ENCODE measurements at regions not wholly inside any gene's neighbourhood (a gene's known extent, or its start where the extent isn't known, plus 50 kb on each side); places are given as distances from the start of the nearest gene placed in this dataset.

DNA sequence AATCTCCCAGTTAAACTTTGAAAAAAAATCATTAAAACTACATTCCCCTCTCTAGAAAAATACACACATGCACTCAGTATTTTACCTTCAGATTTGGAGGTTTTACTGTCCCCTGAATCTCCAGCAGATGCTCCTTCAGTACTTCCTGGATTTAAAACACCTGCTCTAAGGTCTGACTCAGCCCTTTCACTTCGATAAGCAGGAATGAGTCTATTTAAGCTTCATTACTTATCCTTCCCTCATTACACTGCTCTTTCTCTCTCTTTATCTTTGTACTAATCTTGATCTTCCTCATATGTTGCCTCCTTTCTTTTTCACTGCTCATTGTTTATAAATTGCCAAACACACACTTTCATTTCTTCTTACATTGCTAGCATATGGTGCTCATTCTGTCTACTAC is 443.9 kb downstream of the DIPK2A start:
- no peak overlapping the region for H3K4me3 Mint-ChIP-seq
- H3K27ac Mint-ChIP-seq: no peak overlapping the region

DNA sequence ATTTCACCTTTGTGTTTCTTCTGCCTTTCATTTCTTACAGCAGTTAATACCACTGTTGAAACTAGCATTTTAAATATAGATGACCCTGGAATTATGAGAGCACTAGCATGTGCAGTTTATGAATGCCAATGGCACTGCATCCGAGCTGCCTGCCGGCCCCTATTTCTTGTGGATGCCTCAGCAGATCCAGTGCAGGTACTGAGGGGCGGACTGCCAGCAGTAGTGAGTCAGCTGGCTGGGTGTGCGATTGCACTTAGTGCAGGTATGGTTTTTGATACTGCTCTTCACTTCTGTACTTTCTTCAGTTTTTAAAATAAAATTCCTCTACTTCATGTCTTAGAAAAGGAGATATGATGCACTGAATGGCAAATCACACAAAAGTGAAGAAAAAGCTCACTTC is 453.0 kb downstream of the DIPK2A start:
- H3K36me3 Mint-ChIP-seq: no peaks in the 10 kb centered on the region
- H3K27me3 Mint-ChIP-seq: peaks cover 6% of the 10 kb centered on the region
- H3K9me3 Mint-ChIP-seq: no peaks in the 10 kb centered on the region
- H3K4me3 Mint-ChIP-seq: no peak overlapping the region
- H3K27ac Mint-ChIP-seq: no peak overlapping the region
- no peak for DNase-seq
- no peaks in the 10 kb centered on the region for H3K4me1 Mint-ChIP-seq

More for the DNA sequence above, 443.9 kb downstream of the DIPK2A start:
- Mint-ChIP-seq H3K9me3 (no peaks in the 10 kb centered on the region), H3K27me3 (peaks cover 4% of the 10 kb centered on the region), H3K36me3 (no peaks in the 10 kb centered on the region), H3K4me1 (no peaks in the 10 kb centered on the region)
- DNase-seq: no peak

DNA sequence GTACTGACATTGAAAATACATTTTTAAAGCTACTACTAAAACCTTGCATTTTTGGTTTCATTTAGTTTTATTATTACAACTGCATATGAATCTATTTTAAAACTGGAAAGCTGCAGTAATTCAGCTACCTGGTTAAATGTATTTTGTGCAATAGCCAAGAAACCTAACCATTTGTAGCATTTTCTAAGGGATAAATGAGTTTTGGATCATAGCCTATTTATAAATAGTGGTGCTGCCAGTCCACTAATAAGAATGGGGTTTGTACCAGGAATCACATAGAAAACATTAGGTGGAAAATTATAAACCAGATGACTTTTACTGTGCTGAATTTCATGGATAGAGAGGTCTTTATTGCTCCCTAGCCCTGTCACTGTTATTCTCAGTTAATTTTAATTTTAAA is 454.7 kb downstream of the DIPK2A start:
- no peak overlapping the region for H3K4me3 Mint-ChIP-seq
- no peaks in the 10 kb centered on the region for H3K36me3 Mint-ChIP-seq
- no peaks in the 10 kb centered on the region for H3K9me3 Mint-ChIP-seq
- H3K27ac Mint-ChIP-seq: no peak overlapping the region
- H3K27me3 Mint-ChIP-seq: peaks cover 6% of the 10 kb centered on the region
- no peaks in the 10 kb centered on the region for H3K4me1 Mint-ChIP-seq
- no peak for DNase-seq

DNA sequence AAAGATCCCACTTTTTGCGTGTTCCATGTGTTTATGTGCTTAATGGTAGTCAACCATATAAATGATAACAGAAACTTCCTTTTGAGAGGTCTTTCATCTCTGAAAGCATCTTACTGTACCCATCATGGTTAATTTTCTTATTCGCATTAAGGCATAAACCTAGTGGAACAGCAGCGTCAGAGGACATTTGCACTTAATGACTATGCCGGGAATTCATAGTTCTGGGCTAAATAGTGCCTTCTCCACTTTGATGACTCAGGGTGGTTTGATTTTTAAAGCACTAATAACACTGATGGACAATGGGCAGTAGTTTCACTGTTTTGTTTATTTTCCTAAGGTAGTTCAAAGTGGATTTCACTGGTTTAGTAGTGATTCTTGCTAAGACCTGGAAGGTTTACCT is 455.3 kb downstream of the DIPK2A start:
- H3K4me3 Mint-ChIP-seq: no peak overlapping the region
- H3K27ac Mint-ChIP-seq: no peak overlapping the region
- peaks cover 6% of the 10 kb centered on the region for H3K27me3 Mint-ChIP-seq
- H3K9me3 Mint-ChIP-seq: no peaks in the 10 kb centered on the region
- no peaks in the 10 kb centered on the region for H3K36me3 Mint-ChIP-seq
- no peaks in the 10 kb centered on the region for H3K4me1 Mint-ChIP-seq
- DNase-seq: no peak

DNA sequence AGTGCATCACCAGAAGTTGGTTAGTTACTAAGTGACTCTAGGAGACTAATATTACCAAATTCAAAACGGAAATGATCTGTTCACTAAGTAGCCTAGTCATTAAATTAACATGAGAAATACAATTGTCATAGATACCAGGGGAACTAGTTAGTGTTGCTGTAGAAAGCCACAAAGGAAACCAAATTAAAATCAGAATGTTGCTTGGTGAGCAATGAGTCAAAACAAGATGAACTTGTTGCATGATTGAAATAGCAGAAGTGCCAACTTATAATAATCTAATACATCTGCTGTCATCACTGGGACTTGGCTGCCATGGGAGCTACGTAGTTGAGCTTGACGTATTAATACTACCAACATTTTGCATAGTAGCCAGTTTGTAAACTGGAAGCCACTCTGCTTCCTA is 458.1 kb downstream of the DIPK2A start:
- H3K27ac Mint-ChIP-seq: no peak overlapping the region
- H3K36me3 Mint-ChIP-seq: no peaks in the 10 kb centered on the region
- H3K4me3 Mint-ChIP-seq: no peak overlapping the region
- H3K9me3 Mint-ChIP-seq: no peaks in the 10 kb centered on the region
- H3K4me1 Mint-ChIP-seq: no peaks in the 10 kb centered on the region
- peaks cover 3% of the 10 kb centered on the region for H3K27me3 Mint-ChIP-seq
- no peak for DNase-seq

DNA sequence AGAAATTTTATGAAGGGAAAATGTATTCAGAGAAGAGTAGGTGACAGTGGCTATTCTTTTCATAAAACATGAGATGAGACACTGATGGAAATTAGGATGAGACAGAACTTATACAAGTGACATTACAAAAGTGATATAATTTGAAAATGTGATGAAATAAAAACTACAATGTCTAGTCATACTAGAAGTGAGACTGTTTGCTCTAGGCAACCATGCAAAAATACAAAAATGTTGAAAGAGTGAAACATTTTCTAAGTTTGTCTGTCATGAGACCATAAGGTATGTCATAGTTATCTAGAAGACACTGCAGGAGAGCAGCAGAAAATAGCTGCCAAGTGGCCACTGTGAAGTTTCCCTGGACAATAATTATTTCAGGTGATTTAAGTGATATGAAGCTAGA is 459.5 kb downstream of the DIPK2A start:
- H3K9me3 Mint-ChIP-seq: no peaks in the 10 kb centered on the region
- no peak overlapping the region for H3K27ac Mint-ChIP-seq
- no peaks in the 10 kb centered on the region for H3K36me3 Mint-ChIP-seq
- H3K27me3 Mint-ChIP-seq: peaks cover 3% of the 10 kb centered on the region
- no peaks in the 10 kb centered on the region for H3K4me1 Mint-ChIP-seq
- no peak for DNase-seq
- no peak overlapping the region for H3K4me3 Mint-ChIP-seq

DNA sequence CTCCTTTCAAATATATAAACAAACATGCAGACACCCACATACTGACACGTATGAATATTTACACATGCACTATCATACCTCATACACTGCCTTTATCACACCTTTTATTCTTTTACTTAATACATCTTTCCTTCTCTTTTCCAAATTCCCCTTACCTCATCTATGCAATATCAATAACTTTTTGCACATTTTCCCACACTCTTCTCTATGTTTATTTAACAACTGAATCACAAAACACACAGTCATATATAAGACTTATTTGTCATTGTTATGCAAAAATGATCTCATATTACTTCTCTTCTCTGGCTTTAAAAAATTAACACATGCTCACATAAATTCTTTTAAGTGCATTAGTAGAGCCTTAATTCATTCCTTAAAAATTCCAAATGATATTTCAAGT is 461.4 kb downstream of the DIPK2A start:
- Mint-ChIP-seq H3K36me3 (no peaks in the 10 kb centered on the region), H3K4me3 (no peak overlapping the region), H3K27ac (no peak overlapping the region), H3K4me1 (no peaks in the 10 kb centered on the region), H3K9me3 (no peaks in the 10 kb centered on the region), H3K27me3 (no peaks in the 10 kb centered on the region)
- DNase-seq: no peak

DNA sequence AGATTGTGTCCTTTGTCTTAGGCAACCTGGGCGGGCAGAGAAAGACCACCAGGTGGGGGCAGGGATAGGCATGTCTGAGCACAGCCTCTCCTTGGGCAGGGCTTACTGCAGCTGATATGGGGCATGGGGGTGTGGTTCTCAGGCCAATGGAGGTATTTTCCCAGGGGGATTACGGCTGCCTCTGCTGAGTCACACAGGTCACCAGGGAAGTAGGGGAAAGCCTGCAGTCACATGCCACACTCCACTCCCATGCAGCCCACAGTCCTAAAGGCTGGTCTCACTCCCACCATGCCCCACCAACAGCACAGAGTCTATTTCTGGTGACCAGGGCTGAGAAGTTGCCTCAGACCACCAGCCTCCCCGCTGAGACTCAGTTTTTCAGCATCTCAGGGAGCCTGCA is 466.4 kb downstream of the DIPK2A start:
- H3K4me3 Mint-ChIP-seq: no peak overlapping the region
- no peaks in the 10 kb centered on the region for H3K27me3 Mint-ChIP-seq
- no peaks in the 10 kb centered on the region for H3K36me3 Mint-ChIP-seq
- H3K27ac Mint-ChIP-seq: no peak overlapping the region
- H3K9me3 Mint-ChIP-seq: no peaks in the 10 kb centered on the region
- no peaks in the 10 kb centered on the region for H3K4me1 Mint-ChIP-seq
- DNase-seq: no peak

DNA sequence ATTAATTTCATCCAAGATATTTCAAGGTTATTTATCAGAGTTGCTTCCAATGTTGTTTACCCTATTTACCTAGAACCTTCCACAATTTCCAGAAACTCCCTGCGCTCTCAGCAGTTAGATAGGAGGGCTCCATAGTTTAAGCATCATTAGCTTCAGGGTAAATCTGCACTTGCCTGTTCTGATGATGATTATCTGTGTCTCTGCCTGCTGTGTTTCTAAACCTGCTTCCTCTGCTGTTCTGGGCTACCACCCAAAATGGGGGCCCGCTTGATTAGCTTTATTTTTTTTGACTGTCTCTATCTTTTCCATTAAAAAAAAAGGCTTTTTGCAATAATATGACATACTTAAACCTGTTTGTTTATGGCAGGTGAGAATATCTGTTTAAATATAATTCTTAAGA is 472.4 kb downstream of the DIPK2A start:
- H3K27ac Mint-ChIP-seq: no peak overlapping the region
- H3K4me1 Mint-ChIP-seq: no peaks in the 10 kb centered on the region
- H3K27me3 Mint-ChIP-seq: no peaks in the 10 kb centered on the region
- H3K9me3 Mint-ChIP-seq: no peaks in the 10 kb centered on the region
- DNase-seq: no peak
- no peak overlapping the region for H3K4me3 Mint-ChIP-seq
- H3K36me3 Mint-ChIP-seq: no peaks in the 10 kb centered on the region

DNA sequence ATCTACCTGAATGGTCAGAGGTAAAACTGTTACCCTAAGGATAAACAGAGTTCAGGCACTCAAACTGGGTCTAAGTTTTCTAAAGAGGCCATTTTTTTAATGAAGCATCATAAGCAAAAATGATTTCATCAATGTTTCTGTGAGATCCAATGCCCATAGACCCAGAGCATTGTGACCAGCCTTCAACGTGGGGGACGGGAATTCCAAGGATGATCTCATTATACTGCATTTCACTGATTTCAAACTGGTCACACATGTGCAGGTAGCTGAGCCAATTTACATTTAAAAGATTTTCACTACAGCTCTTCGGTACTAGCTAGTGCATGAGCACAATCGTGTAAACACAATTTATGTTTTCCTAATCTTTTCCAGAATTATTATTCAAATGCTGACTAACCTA is 472.9 kb downstream of the DIPK2A start:
- Mint-ChIP-seq H3K4me3 (no peak overlapping the region), H3K4me1 (no peaks in the 10 kb centered on the region), H3K27ac (no peak overlapping the region), H3K27me3 (no peaks in the 10 kb centered on the region), H3K9me3 (no peaks in the 10 kb centered on the region), H3K36me3 (no peaks in the 10 kb centered on the region)
- no peak for DNase-seq

DNA sequence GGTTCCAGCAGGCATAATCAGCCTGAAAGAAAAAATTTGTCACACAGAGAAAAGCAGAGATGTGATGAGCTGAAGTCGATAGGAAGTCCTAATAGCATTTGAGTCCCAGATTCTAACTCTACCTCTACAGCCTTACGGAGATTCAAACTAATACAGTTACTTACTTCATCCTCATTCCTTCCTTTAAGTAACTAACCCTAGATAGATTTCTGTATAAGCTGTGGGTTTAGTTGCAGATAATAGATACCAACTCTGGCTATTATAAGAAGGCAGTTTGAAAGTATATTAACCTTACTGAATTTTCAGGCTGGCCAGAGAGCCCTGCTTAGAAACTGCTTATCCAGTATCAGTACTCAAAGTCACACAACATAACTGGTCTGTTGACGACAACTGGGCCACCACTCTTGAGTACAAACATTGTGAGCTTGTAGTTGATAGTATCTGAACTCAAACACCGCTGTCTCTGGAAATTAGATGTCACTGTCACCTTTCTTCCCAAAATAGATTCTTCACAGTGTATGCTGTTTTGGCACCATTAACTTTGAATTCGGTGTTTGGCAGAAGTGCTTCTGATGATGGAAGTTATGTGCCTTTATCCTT is 484.3 kb downstream of the DIPK2A start:
- no peaks in the 10 kb centered on the region for H3K36me3 Mint-ChIP-seq

DNA sequence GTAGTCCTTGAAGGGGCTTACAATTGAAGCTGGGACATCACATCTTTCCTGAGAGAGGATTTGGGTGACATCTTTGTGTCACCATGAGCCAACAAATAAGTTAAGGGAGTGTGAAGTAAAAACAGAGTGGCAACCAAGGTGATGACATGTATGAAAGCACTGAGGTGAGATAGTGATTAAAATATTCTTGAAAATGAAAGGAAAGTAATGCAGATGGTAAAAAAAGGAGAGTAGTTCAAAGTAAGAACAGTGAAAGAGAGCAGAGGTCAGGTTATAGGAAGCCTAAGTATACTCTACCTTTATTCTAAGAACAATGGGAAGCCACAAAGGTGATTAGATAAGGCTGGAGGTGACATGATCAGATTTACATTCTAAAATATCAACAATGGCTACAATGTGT is 486.1 kb downstream of the DIPK2A start:
- Mint-ChIP-seq H3K4me3 (no peak overlapping the region), H3K9me3 (no peaks in the 10 kb centered on the region), H3K4me1 (peaks cover 2% of the 10 kb centered on the region), H3K27ac (no peak overlapping the region), H3K27me3 (peaks cover 8% of the 10 kb centered on the region), H3K36me3 (no peaks in the 10 kb centered on the region)
- DNase-seq: no peak

More for the DNA sequence above, 484.3 kb downstream of the DIPK2A start:
- H3K27ac Mint-ChIP-seq: no peak overlapping the region
- peaks cover 2% of the 10 kb centered on the region for H3K4me1 Mint-ChIP-seq
- no peak overlapping the region for H3K4me3 Mint-ChIP-seq
- no peaks in the 10 kb centered on the region for H3K9me3 Mint-ChIP-seq
- DNase-seq: no peak
- H3K27me3 Mint-ChIP-seq: peaks cover 8% of the 10 kb centered on the region

DNA sequence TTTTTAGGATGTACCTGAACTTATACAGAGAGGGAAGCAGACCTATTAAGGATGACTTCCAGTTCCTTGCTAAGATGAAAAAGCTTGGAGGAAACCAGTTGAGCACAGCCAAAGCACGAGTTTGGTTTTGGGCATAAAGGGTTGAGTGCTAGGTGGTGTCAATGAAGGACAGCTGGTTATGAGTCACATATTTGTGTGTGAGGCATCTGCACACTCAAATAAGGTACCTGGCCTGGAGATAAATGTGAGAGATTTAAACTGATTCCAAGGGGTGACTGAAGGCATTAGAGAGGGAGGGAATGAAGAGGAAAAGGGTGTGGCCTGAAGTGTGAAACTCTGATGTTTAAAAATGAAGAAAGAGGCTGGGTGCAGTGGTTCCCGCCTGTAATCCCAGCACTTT is 486.7 kb downstream of the DIPK2A start:
- DNase-seq: no peak
- Mint-ChIP-seq H3K27me3 (peaks cover 8% of the 10 kb centered on the region), H3K36me3 (no peaks in the 10 kb centered on the region), H3K4me1 (peaks cover 2% of the 10 kb centered on the region), H3K4me3 (no peak overlapping the region), H3K9me3 (no peaks in the 10 kb centered on the region), H3K27ac (no peak overlapping the region)

DNA sequence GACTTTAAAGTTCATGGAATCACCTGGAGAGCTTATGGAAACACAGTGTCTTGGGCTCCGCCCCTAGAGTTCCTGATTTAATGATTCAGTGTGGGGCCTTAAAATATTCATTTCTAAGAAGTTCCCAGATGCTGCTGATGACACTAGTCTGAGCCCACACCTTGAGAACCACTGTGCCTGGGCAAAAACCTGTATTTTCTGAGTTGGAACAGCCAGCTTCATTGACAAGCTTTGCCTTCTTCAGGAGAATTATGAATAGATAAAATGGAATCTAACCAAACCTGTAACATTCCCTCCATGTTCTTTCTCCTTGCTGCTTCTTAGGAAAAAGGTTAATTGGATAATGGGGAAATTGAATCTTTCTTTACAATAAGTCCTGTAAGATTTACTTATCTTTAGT is 490.7 kb downstream of the DIPK2A start:
- Mint-ChIP-seq H3K4me3 (no peak overlapping the region), H3K4me1 (peaks cover under 1% of the 10 kb centered on the region), H3K9me3 (no peaks in the 10 kb centered on the region), H3K36me3 (no peaks in the 10 kb centered on the region), H3K27ac (no peak overlapping the region), H3K27me3 (peaks cover 5% of the 10 kb centered on the region)
- no peak for DNase-seq

DNA sequence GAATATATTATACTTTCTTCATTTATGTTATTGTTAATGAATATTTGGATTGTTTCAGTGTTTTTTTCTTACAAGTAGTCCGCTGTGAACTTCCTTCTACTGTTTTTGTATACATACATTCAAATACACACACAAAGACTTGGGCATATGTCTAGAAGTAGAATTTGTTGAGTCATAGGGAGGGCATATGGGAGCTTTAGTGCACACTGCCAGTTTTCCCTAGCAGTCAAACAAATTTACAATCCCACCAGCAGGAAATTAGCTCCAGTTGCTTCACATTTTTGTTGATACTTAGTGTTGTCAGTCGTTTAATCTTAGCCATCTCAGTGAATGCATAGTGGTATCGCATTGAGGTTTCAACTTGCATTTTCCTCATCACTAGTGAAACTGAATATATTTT is 492.3 kb downstream of the DIPK2A start:
- no peaks in the 10 kb centered on the region for H3K27me3 Mint-ChIP-seq
- no peaks in the 10 kb centered on the region for H3K36me3 Mint-ChIP-seq
- no peak for DNase-seq
- no peaks in the 10 kb centered on the region for H3K9me3 Mint-ChIP-seq
- H3K4me1 Mint-ChIP-seq: no peaks in the 10 kb centered on the region
- no peak overlapping the region for H3K4me3 Mint-ChIP-seq
- no peak overlapping the region for H3K27ac Mint-ChIP-seq

DNA sequence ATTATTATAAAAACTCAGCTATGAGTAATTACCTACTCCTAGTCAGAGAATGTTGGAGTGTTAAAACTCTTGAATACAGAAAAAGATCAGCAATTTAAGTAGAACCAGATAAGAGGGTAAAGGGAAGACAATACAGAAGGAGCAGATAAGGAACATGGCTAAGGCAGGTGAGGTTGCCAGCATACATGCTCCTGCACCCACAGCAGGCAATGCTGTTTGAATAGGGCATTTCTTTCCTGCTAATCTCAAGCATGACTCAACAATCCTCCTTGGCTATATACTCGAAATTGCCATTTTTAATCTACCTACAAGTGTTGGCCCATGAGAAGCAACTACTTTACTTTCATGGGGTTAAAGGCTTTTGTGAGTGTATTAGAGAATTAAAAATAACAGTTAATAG is 494.5 kb downstream of the DIPK2A start:
- Mint-ChIP-seq H3K36me3 (no peaks in the 10 kb centered on the region), H3K27me3 (no peaks in the 10 kb centered on the region), H3K4me1 (no peaks in the 10 kb centered on the region), H3K9me3 (no peaks in the 10 kb centered on the region), H3K27ac (no peak overlapping the region), H3K4me3 (no peak overlapping the region)
- no peak for DNase-seq

DNA sequence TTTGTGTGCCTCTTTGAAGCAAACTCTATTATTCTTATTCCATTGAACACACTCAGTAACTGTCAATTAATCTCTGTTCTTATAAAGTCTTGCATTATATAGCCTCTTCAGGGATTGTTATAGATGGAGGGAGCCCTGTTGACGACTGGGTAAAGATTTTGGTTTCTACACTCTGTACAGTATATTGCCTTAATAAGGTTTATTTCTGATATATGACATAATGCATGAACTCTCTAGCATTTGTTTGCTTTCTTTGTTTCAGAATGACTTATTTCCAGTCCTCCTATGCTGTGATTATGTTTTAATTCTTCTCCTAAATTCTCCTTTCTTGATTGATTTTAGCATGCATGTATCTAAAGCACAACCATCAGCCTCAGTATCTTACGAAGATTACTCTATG is 494.9 kb downstream of the DIPK2A start:
- Mint-ChIP-seq H3K27ac (no peak overlapping the region), H3K4me3 (no peak overlapping the region), H3K9me3 (no peaks in the 10 kb centered on the region), H3K36me3 (no peaks in the 10 kb centered on the region), H3K27me3 (no peaks in the 10 kb centered on the region), H3K4me1 (no peaks in the 10 kb centered on the region)
- no peak for DNase-seq
